ENCODE measurements at regions not wholly inside any gene's neighbourhood (a gene's known extent, or its start where the extent isn't known, plus 50 kb on each side); places are given as distances from the start of the nearest gene placed in this dataset.
A peak's percentile ranks its signal among the peaks of the same experiment; 100 is the strongest.

- Histone ChIP-seq H3K27ac (no peak overlapping the region), H3K4me3 (no peak overlapping the region), H3K9me3 (no peaks in the 10 kb centered on the region), H3K36me3 (no peaks in the 10 kb centered on the region), H3K4me1 (no peaks in the 10 kb centered on the region), H3K27me3 (no peaks in the 10 kb centered on the region)
- TF ChIP-seq POLR2A (IDR thresholded peaks at IDR 0.05) (no peak), POLR2AphosphoS5 (IDR thresholded peaks at IDR 0.05; ENCODE audit: insufficient read depth in 1 of 2, low read depth in 1 of 2) (peak in 1 of 2 donors; percentile 27), CTCF (IDR thresholded peaks at IDR 0.05) (no peak)
- no peak for DNase-seq (ENCODE audit: extremely low spot score in 2 of 2)
- intact Hi-C loops (cut with DNase I): no loop called here
Measured at GRCh38 chr3:120855665-120856437, 52.2 kb upstream of the STXBP5L start.

Measured in vagina (tissue), 2 donors.